PC-9 (cell line): ENCODE measurements at regions not wholly inside any gene's neighbourhood (a gene's known extent, or its start where the extent isn't known, plus 50 kb on each side); places are given as distances from the start of the nearest gene placed in this dataset.

Experiments
- CTCF ChIP-seq: fragments of 200-600 bp; sonication (generic); conservative IDR thresholded peaks from 2 replicates; pipeline ENCODE4 v1.6.1; 2017; ENCODE audit warnings: mixed run types, antibody characterized with exemption, mild to moderate bottlenecking, moderate library complexity
- EZH2 ChIP-seq: fragments of 200-600 bp; sonication (generic); IDR thresholded peaks from 2 replicates; pipeline ENCODE4 v1.8.0; 2017; ENCODE audit warnings: antibody characterized with exemption, low read depth

GRCh38 chr13:73872397-73872796 is 261.8 kb downstream of the KLF12 start:
- TF ChIP-seq CTCF (no peak), EZH2 (no peak)
